Right cardiac atrium (tissue), 5 donors: ENCODE measurements at regions not wholly inside any gene's neighbourhood (a gene's known extent, or its start where the extent isn't known, plus 50 kb on each side); places are given as distances from the start of the nearest gene placed in this dataset.
"Not testable (repeated sequence)": the region's sequence is repeated elsewhere in the genome, so short reads cannot be mapped to it uniquely, and the experiment has no call there.

Experiments used
- ATAC-seq, 2 donors: fragments of 200-7000 bp; cut with Tn5 transposase; one replicate each; pipeline versions ENCODE4 v1.8.0 to v1.9.1; 2020; ENCODE audit warnings: moderate library complexity in 2 of 2, mild to moderate bottlenecking in 1 of 2
- DNase-seq, 3 donors: peaks; one replicate each; pipeline ENCODE4 v3.0.0-alpha.2; 2020
- H3K27ac ChIP-seq: one replicate; pipeline ENCODE4 v1.5.1; 2013; ENCODE audit warnings: mild to moderate bottlenecking, low read length, control low read depth, moderate library complexity
- H3K27me3 ChIP-seq: one replicate; pipeline ENCODE4 v1.6.1; 2013; ENCODE audit not compliant: control insufficient read depth, insufficient read depth
- H3K4me1 ChIP-seq: one replicate; pipeline ENCODE4 v1.6.1; 2013; ENCODE audit warnings: low read length; ENCODE audit not compliant: control insufficient read depth, insufficient read depth
- H3K4me3 ChIP-seq: one replicate; pipeline ENCODE4 v1.5.1; 2013; ENCODE audit warnings: low read length, control low read depth
- H3K9me3 ChIP-seq: one replicate; pipeline ENCODE4 v1.6.1; 2013; ENCODE audit warnings: low read length; ENCODE audit not compliant: control insufficient read depth
- WGBS: extraction: QIAGEN DNeasy Blood & Tissue Kit; methylation state at CpG from one replicate; pipeline ENCODE4 v1.1.7; 2013; 5-methylcytosine and 5-hydroxymethylcytosine counted together
- intact Hi-C, 4 donors: fragments of 100-400 bp; cut with DNase I; formaldehyde crosslinking; loops; one replicate each; pipeline versions ENCODE4 v1.11.0 to v1.14.0; 2022 to 2023
- donor health status: healthy with polysubstance abuse.
- donor health status: DM: no; HTN: yes; CAD: no.
- donor health status: DM: no; HTN: no; CAD: no.
- donor health status: DM: no; HTN: yes; CAD: no; lungs with severe emphysema.
- donor health status: DM: yes; HTN: yes; CAD: no.

DNA sequence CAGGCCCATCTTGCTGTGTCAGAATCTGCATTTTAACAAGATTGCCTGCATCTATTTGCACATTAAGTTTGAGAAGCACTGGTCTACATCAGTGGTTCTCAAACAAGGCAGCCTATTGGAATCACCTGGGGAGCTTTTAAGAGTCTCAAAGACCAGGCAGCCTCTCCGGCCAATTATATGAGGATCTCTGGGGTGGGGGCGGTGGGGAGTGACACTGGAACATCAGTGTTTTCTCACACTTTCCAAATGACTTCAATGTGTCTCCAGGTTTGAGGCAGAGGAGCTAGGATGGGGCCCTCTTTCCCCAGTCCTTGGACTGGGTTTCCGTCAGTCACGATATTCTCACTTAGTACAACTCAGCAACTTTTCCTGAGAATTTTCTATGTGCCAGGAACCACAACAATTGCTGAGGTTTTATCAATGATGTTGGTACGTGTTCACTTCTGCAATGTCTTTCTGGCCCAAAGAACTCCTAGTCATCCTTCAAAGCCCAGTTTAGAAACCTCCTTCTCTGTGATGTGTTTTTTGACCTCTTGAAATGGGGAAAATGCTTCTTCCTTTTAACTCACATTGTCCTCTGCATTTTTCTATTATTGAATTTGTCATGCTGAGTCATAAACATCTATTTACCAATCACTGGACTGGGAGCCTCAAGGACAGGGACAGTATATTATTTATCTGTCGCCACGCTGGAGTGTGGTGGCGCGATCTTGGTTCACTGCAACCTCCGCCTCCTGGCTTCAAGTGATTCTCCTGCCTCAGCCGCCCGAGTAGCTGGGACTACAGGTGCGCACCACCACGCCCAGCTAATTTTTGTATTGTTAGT lies 130.9 kb downstream of the MYCN start:
- intact Hi-C loops, result no loop called here
- H3K9me3 ChIP-seq, result no peaks in the 10 kb centered on the region
- 96% methylated on average over 14 of the region's 14 CpGs for WGBS
- H3K4me1 ChIP-seq, result no peaks in the 10 kb centered on the region
- H3K27ac ChIP-seq, result no peak overlapping the region
- DNase-seq (no peak), ATAC-seq (no peak)
- H3K4me3 ChIP-seq, result no peak overlapping the region
- H3K27me3 ChIP-seq, result no peaks in the 10 kb centered on the region

DNA sequence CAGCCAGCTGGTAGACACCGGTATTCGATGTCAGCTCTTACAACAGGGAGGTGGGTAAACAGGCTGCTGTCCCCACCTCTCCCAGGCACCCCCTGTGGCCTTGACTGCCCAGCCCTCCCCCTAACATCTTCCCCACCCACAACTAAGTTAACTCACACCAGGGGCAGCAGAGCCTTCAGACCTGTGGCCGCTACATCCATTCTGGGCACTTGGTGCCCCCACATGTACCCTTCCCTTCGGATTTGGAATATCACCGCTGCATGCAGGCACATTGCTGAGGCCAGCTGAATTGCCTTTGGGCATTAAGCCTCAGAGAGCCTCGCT lies 130.3 kb downstream of the MYCN start:
- 76% methylated on average over 6 of the region's 6 CpGs for WGBS

DNA sequence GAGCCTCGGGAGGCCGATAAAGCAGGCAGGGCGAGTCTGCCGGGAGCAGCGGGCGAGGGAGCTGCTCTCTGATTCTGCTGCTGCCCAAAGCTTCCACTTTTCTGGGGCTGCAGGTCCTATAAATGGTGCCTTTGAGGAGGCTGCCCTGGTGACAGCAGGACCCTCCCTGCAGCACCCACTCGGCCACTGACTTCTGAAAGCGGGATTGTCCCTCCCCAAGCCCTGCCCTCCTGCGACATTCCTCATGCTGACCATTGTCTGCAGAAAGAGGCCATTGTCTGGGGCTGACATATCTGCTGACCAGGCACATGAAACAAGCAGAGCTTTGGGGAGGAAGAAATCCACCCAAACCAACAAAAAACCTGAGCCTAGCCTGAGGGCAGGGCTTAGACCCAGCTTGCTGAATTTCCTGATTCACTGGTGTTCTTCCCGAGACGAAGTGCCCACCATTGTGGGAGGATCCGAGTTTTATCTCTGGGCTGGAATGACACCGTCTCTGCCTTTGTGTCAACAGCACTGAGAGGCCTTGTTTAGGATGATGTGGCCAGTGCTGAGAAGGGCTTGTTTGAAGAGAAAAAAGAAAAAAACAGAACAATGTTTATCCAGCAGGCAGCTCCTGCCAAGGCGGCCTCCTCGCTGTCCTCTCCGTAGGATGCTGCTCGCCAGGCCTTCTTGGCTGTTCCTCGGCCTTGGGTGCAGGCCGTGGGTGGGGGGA lies 129.7 kb downstream of the MYCN start:
- DNase-seq (peak; percentile 30 to 70 (median 63)), ATAC-seq (peak; percentile 45 to 60)
- Histone ChIP-seq H3K9me3 (no peaks in the 10 kb centered on the region), H3K4me3 (no peak overlapping the region), H3K27ac (peak overlapping the region; percentile 50), H3K27me3 (no peaks in the 10 kb centered on the region), H3K4me1 (no peaks in the 10 kb centered on the region)
- 57% methylated on average over 19 of the region's 19 CpGs for WGBS
- intact Hi-C loops, result no loop called here

More for the DNA sequence above, 130.3 kb downstream of the MYCN start:
- intact Hi-C loops, result no loop called here
- no peak for ATAC-seq
- Histone ChIP-seq H3K9me3 (no peaks in the 10 kb centered on the region), H3K4me3 (no peak overlapping the region), H3K27ac (no peak overlapping the region), H3K27me3 (no peaks in the 10 kb centered on the region), H3K4me1 (no peaks in the 10 kb centered on the region)
- no peak for DNase-seq

DNA sequence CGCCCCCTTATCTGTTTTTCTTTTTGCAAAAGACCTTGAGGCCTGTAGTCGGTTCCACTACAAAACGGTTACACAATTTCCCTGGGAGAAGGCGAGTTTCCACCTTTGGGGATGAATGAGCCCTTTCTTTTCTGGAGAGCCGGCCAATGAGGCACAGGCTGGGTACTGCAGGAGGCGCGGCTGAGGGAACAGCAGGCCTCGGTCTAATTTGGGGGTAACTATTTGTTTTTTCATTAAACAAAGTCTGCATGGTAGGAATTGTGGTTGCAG lies 129.2 kb downstream of the MYCN start:
- no peak overlapping the region for H3K4me3 ChIP-seq
- no peaks in the 10 kb centered on the region for H3K27me3 ChIP-seq
- 51% methylated on average over 8 of the region's 8 CpGs for WGBS
- H3K9me3 ChIP-seq, result no peaks in the 10 kb centered on the region
- DNase-seq, result peak in 2 of 3 donors; percentile 25 to 52
- H3K4me1 ChIP-seq, result no peaks in the 10 kb centered on the region
- intact Hi-C loops, result no loop called here
- peak overlapping the region; percentile 50 for H3K27ac ChIP-seq
- peak; percentile 65 to 77 for ATAC-seq

DNA sequence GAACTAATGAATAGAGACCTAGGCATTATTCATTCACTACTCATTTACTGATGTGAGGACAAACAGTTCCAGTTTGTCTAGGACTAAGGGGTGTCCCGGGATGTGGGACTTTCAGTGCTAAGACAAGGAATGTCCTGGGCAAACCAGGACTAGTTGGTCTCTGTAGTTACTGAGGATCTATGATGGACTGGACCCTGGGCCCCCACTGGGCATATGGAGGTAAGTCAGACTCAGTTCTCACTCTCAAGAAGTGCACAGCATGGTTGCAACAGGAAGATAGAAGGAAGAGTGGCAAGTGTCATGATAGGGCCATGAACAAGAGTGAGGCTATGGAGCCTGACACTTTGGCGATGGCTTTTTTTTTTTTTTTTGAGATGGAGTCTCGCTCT lies 128.2 kb downstream of the MYCN start:
- Histone ChIP-seq H3K9me3 (no peaks in the 10 kb centered on the region), H3K27me3 (no peaks in the 10 kb centered on the region), H3K4me1 (no peaks in the 10 kb centered on the region), H3K27ac (no peak overlapping the region), H3K4me3 (no peak overlapping the region)
- intact Hi-C loops, result no loop called here
- DNase-seq (no peak), ATAC-seq (no peak)
- 96% methylated on average over 3 of the region's 3 CpGs for WGBS

DNA sequence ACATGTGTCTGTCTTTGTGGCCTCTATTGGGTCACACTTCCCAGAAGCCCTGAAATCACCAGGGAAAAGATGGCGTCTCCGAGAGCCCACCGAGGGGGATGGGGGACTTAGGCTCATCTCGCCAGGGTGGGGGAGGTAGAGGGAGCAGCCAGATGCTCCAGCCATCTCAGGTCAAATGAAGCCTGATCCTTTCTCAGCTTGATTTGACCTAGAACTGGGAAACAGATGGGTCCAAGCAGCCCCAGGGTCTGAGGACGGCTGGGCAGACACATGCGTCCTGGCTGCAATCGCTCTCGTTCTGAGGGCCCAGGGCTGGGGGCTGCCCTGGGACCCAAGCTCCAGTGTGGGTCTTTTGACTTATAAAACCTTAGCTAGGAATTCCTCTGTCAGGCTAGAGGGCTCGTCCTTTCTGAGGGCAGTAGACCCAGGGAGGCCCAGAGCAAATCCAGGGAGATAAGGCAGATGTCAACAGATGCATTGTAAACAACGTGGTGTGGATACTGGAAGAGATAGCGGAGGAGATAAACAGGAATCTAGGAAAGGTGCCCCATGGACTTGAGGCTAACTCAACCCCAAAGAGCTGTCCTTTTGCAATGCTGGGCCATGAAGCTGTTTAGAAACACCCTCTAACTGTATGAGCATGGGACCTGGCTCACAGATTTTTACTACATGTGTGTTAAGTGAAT lies 127.7 kb downstream of the MYCN start:
- intact Hi-C loops, result no loop called here
- Histone ChIP-seq H3K9me3 (no peaks in the 10 kb centered on the region), H3K4me3 (no peak overlapping the region), H3K27me3 (no peaks in the 10 kb centered on the region), H3K27ac (no peak overlapping the region), H3K4me1 (no peaks in the 10 kb centered on the region)
- 83% methylated on average over 11 of the region's 11 CpGs for WGBS
- no peak for ATAC-seq
- DNase-seq, result no peak

DNA sequence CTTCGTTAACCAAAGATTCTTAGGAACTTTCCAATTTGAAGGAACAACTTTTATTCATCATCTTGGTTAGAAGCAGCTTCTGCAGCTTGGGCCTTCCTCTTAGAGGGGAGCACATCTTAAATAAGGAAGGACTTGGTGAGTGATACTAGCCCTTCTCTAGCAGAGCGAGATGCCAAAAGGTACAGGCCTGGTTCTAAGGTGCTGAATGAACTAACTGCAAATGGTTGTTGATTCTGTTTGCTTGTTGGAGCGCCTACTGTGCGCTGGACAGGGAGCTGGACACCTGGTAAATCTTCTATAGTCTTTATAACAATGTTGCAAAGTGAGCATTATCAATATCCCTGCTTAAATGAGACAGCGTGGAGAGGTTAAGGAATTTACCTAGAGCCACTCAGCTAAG lies 127.1 kb downstream of the MYCN start:
- DNase-seq, result no peak
- no peak overlapping the region for H3K4me3 ChIP-seq
- intact Hi-C loops, result no loop called here

DNA sequence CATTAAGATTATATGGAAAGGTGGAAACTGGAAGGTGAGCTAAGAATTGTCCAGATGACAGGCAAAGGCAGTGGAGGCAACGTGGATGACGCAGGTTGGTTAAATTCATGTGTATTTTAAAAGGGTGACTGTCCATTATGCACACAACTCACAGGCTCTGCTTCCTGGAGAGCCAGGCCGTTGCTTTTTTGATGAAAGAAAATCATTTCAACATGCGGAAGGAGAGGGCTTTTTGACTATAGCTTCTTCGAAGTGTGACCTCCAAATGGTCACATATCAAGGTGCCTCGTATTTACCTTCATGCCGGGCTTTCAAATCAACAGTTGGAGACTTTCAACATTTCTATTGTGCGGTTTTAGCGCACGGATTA lies 126.7 kb downstream of the MYCN start:
- Histone ChIP-seq H3K4me1 (no peaks in the 10 kb centered on the region), H3K4me3 (no peak overlapping the region), H3K27ac (no peak overlapping the region), H3K9me3 (no peaks in the 10 kb centered on the region), H3K27me3 (no peaks in the 10 kb centered on the region)
- ATAC-seq (no peak), DNase-seq (no peak)
- WGBS, result 92% methylated on average over 10 of the region's 10 CpGs
- intact Hi-C loops, result no loop called here

More for the DNA sequence above, 127.1 kb downstream of the MYCN start:
- H3K9me3 ChIP-seq, result no peaks in the 10 kb centered on the region
- 85% methylated on average over 5 of the region's 5 CpGs for WGBS
- H3K27ac ChIP-seq, result no peak overlapping the region
- H3K4me1 ChIP-seq, result no peaks in the 10 kb centered on the region
- no peaks in the 10 kb centered on the region for H3K27me3 ChIP-seq
- no peak for ATAC-seq

DNA sequence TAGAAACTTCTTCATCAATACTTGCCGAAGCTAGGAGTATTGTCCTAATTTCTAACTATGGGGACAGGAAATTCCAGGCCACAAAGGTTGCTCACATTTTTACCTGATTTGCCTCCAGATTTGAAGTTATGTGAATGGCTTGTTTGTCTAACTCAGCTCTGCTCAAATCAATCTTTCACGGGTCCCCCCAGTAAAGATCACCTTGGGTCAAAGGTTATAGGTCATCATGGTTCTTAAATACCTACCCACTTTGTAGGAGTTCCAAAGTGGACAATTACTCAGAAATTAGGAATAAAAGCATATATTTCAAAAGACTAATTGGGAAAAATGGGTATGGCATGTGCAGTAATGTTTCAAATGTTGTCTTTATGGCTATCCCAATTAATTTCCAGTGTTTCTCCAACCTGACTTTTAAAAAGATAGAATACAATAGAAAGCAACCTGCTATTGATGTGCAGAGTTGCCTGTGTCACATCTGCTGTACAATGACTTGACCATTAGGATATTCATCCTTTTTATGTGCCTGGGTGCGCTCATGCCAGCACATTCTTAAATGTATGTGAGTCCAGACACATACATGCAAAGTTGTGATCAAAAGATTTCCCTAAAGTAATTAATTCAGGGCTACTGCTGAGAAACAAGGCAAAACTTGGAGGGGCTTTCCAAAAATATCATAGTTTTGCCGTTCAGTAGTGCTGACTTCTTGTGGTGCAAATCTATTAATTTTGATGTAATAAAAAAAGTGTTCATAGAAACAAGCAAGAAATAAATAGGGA lies 126.1 kb downstream of the MYCN start:
- Histone ChIP-seq H3K4me3 (no peak overlapping the region), H3K27ac (no peak overlapping the region), H3K4me1 (no peaks in the 10 kb centered on the region), H3K9me3 (no peaks in the 10 kb centered on the region), H3K27me3 (no peaks in the 10 kb centered on the region)
- DNase-seq, result no peak
- intact Hi-C loops, result no loop called here
- ATAC-seq, result no peak
- 76% methylated on average over 4 of the region's 4 CpGs for WGBS

DNA sequence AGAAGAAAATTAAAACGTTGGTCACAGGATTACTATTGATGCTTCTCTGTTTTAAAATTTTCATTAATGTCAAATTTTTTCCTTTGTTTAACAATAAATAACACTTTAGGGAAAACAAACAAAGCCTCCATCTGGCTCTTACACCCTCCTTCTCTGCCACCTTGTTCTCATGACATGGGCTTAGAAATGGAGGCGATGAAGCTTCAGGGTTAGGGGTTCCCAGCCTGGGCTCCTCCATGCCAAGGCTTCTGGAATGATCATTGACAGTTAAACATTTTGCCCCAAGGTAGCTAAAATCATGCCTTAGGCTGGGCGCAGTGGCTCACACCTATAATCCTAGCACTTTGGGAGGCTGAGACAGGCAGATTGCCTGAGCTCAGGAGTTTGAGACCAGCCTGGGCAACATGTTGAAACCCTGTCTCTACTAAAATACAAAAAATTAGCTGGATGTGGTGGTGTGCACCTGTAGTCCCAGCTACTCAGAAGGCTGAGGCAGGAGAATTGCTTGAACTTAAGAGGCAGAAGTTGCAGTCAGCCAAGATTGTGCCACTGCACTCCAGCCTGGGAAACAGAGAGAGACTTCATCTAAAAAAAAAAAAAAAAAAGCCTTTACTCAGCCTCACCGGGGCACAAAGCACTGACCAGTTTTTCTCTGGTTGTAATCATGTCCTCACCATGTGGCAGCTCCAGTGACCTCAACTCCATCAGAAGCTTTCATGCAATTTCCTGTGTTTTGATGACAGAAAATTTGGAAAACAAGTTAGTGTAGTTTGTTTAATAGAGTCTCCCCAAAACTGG lies 125.1 kb downstream of the MYCN start:
- DNase-seq, H3K9me3 ChIP-seq, intact Hi-C loops, H3K4me1 ChIP-seq, H3K27me3 ChIP-seq, H3K27ac ChIP-seq, ATAC-seq, H3K4me3 ChIP-seq: not testable (repeated sequence)
- WGBS, result 69% methylated on average over 4 of the region's 4 CpGs
